ENCODE measurements at regions not wholly inside any gene's neighbourhood (a gene's known extent, or its start where the extent isn't known, plus 50 kb on each side); places are given as distances from the start of the nearest gene placed in this dataset.

GRCh38 chr12:13288937-13289652 lies 92.6 kb downstream of the EMP1 start:
- no peak for TF ChIP-seq POLR2AphosphoS5 (IDR thresholded peaks at IDR 0.05)
- no peak for TF ChIP-seq CTCF (IDR thresholded peaks at IDR 0.05)
